Naive thymus-derived CD4-positive, alpha-beta T cell (primary cell): ENCODE measurements at regions not wholly inside any gene's neighbourhood (a gene's known extent, or its start where the extent isn't known, plus 50 kb on each side); places are given as distances from the start of the nearest gene placed in this dataset.

Experiments used
- ATAC-seq: fragments of 150-1000 bp; cut with Tn5 transposase; 2 replicates; pipeline ENCODE4 v1.10.0; 2021; ENCODE audit warnings: mild to moderate bottlenecking, moderate library complexity
- CTCF ChIA-PET: fragments of 350-600 bp; sonication (Branson Sonifier 250); formaldehyde crosslinking; loops from one replicate; lab custom pipeline; 2021; ENCODE audit warnings: antibody characterized with exemption; lab: Charles Lee
- POLR2A ChIA-PET: fragments of 350-600 bp; sonication (Branson Sonifier 250); formaldehyde crosslinking; loops from one replicate; lab custom pipeline; 2021; ENCODE audit warnings: antibody characterized with exemption, inconsistent platforms; lab: Charles Lee
- DNase-seq, 9 donors: peaks; one replicate each; pipeline versions ENCODE4 v3.0.0 to v3.0.0-alpha.2; 2020 to 2022; ENCODE audit warnings: mixed read lengths in 1 of 9
- H3K27ac ChIP-seq: one replicate; pipeline ENCODE4 v1.7.0; 2013; ENCODE audit warnings: mild to moderate bottlenecking, low read depth, low read length, moderate library complexity
- H3K27me3 ChIP-seq, 2 donors: one replicate each; pipeline ENCODE4 v1.7.0; 2013; ENCODE audit warnings: low read length in 2 of 2, mild to moderate bottlenecking in 2 of 2, moderate library complexity in 2 of 2; ENCODE audit not compliant: control insufficient read depth in 2 of 2, insufficient read depth in 2 of 2
- H3K36me3 ChIP-seq, 3 experiments: 1 replicate in 2 of 3; 2 replicates in 1 of 3; pipeline ENCODE4 v1.7.0; 2013; ENCODE audit warnings: low read length in 3 of 3, mild to moderate bottlenecking in 3 of 3, moderate library complexity in 1 of 3; ENCODE audit not compliant: insufficient read depth in 3 of 3, control insufficient read depth in 2 of 3
- H3K4me1 ChIP-seq, 2 donors: one replicate each; pipeline ENCODE4 v1.7.0; 2013; ENCODE audit warnings: low read length in 2 of 2, mild to moderate bottlenecking in 2 of 2, moderate library complexity in 1 of 2; ENCODE audit not compliant: control insufficient read depth in 2 of 2, insufficient read depth in 2 of 2
- H3K4me3 ChIP-seq: 2 replicates; pipeline ENCODE4 v1.7.0; 2013; ENCODE audit warnings: mild to moderate bottlenecking, low read length
- H3K9me3 ChIP-seq, 3 experiments: 1 replicate in 2 of 3; 2 replicates in 1 of 3; pipeline ENCODE4 v1.7.0; 2013; ENCODE audit warnings: low read length in 3 of 3; ENCODE audit not compliant: control insufficient read depth in 2 of 3
- H3K27ac Mint-ChIP-seq, 9 donors: one replicate each; pipeline ENCODE4 v1.8.0; 2020 to 2022; ENCODE audit warnings: mixed read lengths in 9 of 9, mild to moderate bottlenecking in 8 of 9, moderate library complexity in 5 of 9, inconsistent platforms in 2 of 9
- H3K27me3 Mint-ChIP-seq, 5 donors: one replicate each; pipeline ENCODE4 v1.8.0; 2021 to 2022; ENCODE audit warnings: mixed read lengths in 5 of 5, mild to moderate bottlenecking in 1 of 5
- H3K36me3 Mint-ChIP-seq, 5 donors: one replicate each; pipeline ENCODE4 v1.8.0; 2020 to 2022; ENCODE audit warnings: mixed read lengths in 5 of 5, mild to moderate bottlenecking in 3 of 5, inconsistent platforms in 1 of 5
- H3K4me1 Mint-ChIP-seq, 7 donors: one replicate each; pipeline ENCODE4 v1.8.0; 2020 to 2022; ENCODE audit warnings: mixed read lengths in 7 of 7, mild to moderate bottlenecking in 3 of 7, inconsistent platforms in 1 of 7
- H3K4me3 Mint-ChIP-seq, 10 donors: one replicate each; pipeline ENCODE4 v1.8.0; 2020 to 2022; ENCODE audit warnings: mild to moderate bottlenecking in 10 of 10, mixed read lengths in 10 of 10, moderate library complexity in 6 of 10, inconsistent platforms in 2 of 10
- H3K9me3 Mint-ChIP-seq, 11 donors: one replicate each; pipeline ENCODE4 v1.8.0; 2020 to 2022; ENCODE audit warnings: mixed read lengths in 11 of 11, mild to moderate bottlenecking in 4 of 11, inconsistent platforms in 1 of 11, moderate library complexity in 1 of 11
- intact Hi-C, 2 donors: fragments of 100-400 bp; cut with micrococcal nuclease; formaldehyde crosslinking; loops; one replicate each; pipeline ENCODE4 v1.15.1; 2023

GRCh38 chr10:36788152-36788551 is 337.2 kb upstream of the ANKRD30A start:
- H3K27me3 Mint-ChIP-seq = no peaks in the 10 kb centered on the region
- no peaks in the 10 kb centered on the region for H3K36me3 ChIP-seq
- intact Hi-C loops = no loop called here
- H3K9me3 ChIP-seq = no peaks in the 10 kb centered on the region
- H3K4me1 ChIP-seq = no peaks in the 10 kb centered on the region
- H3K4me3 Mint-ChIP-seq = no peak overlapping the region
- no peak overlapping the region for H3K27ac Mint-ChIP-seq
- H3K4me1 Mint-ChIP-seq = no peaks in the 10 kb centered on the region
- no peaks in the 10 kb centered on the region for H3K36me3 Mint-ChIP-seq
- DNase-seq (no peak), ATAC-seq (no peak)
- H3K27ac ChIP-seq = no peak overlapping the region
- H3K9me3 Mint-ChIP-seq = peaks cover 0 to 7% (median 2%) of the 10 kb centered on the region in 11 donors
- H3K4me3 ChIP-seq = no peak overlapping the region
- ChIA-PET POLR2A (interaction anchor here (0.6 kb wide), 1 partner anchor 13 kb away, joined by 4 read pairs; no protein-coding TSS in a partner anchor), CTCF (no interaction called here)
- H3K27me3 ChIP-seq = no peaks in the 10 kb centered on the region

GRCh38 chr10:36783400-36783799 is 342.0 kb upstream of the ANKRD30A start:
- ChIA-PET CTCF (no interaction called here), POLR2A (no interaction called here)
- Mint-ChIP-seq H3K4me1 (no peaks in the 10 kb centered on the region), H3K27ac (no peak overlapping the region), H3K36me3 (no peaks in the 10 kb centered on the region), H3K4me3 (no peak overlapping the region), H3K27me3 (no peaks in the 10 kb centered on the region), H3K9me3 (peaks cover 0 to 9% (median 0%) of the 10 kb centered on the region in 11 donors)
- H3K36me3 ChIP-seq = no peaks in the 10 kb centered on the region
- H3K4me3 ChIP-seq = no peak overlapping the region
- no peak for ATAC-seq
- H3K27me3 ChIP-seq = no peaks in the 10 kb centered on the region
- intact Hi-C loops = no loop called here
- DNase-seq = no peak
- no peaks in the 10 kb centered on the region for H3K9me3 ChIP-seq
- H3K4me1 ChIP-seq = no peaks in the 10 kb centered on the region
- H3K27ac ChIP-seq = no peak overlapping the region

DNA sequence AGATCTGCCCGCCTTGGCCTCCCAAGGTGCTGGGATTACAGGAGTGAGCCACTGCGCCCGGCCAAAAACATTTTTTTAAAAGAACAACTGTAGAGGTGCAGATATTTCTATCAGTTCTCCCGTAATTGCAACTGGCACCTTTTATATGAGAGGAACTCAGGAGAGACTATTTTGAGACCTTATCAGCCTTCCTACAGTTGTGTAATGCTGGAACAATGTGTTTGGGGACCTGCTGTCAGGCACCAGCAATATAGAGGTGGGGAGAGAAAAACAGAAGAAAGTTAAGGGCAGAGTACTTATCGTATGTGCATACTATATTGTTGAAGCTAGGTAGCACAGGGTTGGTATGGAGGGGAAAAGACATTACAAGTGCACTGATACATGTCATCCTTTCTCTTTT is 343.8 kb upstream of the ANKRD30A start:
- H3K36me3 Mint-ChIP-seq = no peaks in the 10 kb centered on the region
- no peak overlapping the region for H3K27ac Mint-ChIP-seq
- Histone ChIP-seq H3K9me3 (no peaks in the 10 kb centered on the region), H3K27me3 (no peaks in the 10 kb centered on the region), H3K4me3 (no peak overlapping the region), H3K4me1 (no peaks in the 10 kb centered on the region), H3K36me3 (no peaks in the 10 kb centered on the region), H3K27ac (no peak overlapping the region)
- H3K4me1 Mint-ChIP-seq = no peaks in the 10 kb centered on the region
- no peak overlapping the region for H3K4me3 Mint-ChIP-seq
- DNase-seq (no peak), ATAC-seq (no peak)
- ChIA-PET POLR2A (no interaction called here), CTCF (no interaction called here)
- no peaks in the 10 kb centered on the region for H3K27me3 Mint-ChIP-seq
- peaks cover 0 to 16% (median 0%) of the 10 kb centered on the region in 11 donors for H3K9me3 Mint-ChIP-seq
- intact Hi-C loops = no loop called here

- no peak for ATAC-seq
- H3K36me3 Mint-ChIP-seq = no peaks in the 10 kb centered on the region
- no peaks in the 10 kb centered on the region for H3K27me3 Mint-ChIP-seq
- Histone ChIP-seq H3K9me3 (no peaks in the 10 kb centered on the region), H3K27me3 (no peaks in the 10 kb centered on the region), H3K36me3 (no peaks in the 10 kb centered on the region), H3K4me3 (no peak overlapping the region), H3K27ac (no peak overlapping the region), H3K4me1 (no peaks in the 10 kb centered on the region)
- H3K4me1 Mint-ChIP-seq = no peaks in the 10 kb centered on the region
- POLR2A ChIA-PET = no interaction called here
- H3K4me3 Mint-ChIP-seq = no peak overlapping the region
- peaks cover 0 to 16% (median 0%) of the 10 kb centered on the region in 11 donors for H3K9me3 Mint-ChIP-seq
- H3K27ac Mint-ChIP-seq = no peak overlapping the region
- DNase-seq = no peak
- CTCF ChIA-PET = no interaction called here
- intact Hi-C loops = no loop called here
Measured at GRCh38 chr10:36780158-36780557, 345.2 kb upstream of the ANKRD30A start.

DNA sequence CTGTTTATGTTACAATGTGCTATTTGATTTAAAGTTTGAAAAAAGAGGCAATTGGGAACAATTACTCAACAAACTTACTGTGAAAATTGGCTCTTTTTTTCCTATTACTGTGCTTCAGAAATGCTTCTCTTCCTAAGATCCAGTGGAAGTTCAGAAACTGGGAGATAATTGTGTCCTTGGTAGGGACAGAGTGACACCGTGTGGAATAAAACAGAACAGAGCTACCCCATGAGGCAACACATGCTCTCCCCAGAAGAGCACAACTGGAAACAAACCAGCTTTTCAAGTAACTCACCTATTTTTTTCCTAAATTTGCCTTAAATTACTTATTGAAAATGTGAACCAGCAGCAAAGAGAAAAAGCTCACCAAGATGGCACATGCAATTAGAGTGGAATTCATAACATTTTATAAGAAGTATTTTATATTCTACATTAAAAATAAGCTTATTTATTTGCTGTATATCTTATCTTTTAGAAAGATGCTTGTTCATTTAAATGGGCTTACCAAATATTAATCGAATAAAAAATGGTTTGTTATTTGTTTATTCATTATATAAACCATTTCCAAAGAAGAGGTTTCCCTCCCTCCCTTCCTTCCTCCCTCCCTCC is 346.1 kb upstream of the ANKRD30A start:
- no peaks in the 10 kb centered on the region for H3K27me3 ChIP-seq
- POLR2A ChIA-PET = no interaction called here
- no peak overlapping the region for H3K27ac ChIP-seq
- no peak for DNase-seq
- Mint-ChIP-seq H3K4me1 (no peaks in the 10 kb centered on the region), H3K27me3 (no peaks in the 10 kb centered on the region), H3K9me3 (peaks cover 0 to 20% (median 2%) of the 10 kb centered on the region in 11 donors), H3K4me3 (no peak overlapping the region), H3K27ac (no peak overlapping the region), H3K36me3 (no peaks in the 10 kb centered on the region)
- no peak overlapping the region for H3K4me3 ChIP-seq
- no peaks in the 10 kb centered on the region for H3K9me3 ChIP-seq
- CTCF ChIA-PET = no interaction called here
- H3K36me3 ChIP-seq = no peaks in the 10 kb centered on the region
- ATAC-seq = no peak
- intact Hi-C loops = no loop called here
- H3K4me1 ChIP-seq = no peaks in the 10 kb centered on the region

GRCh38 chr10:36778651-36779050 is 346.7 kb upstream of the ANKRD30A start:
- Histone ChIP-seq H3K27me3 (no peaks in the 10 kb centered on the region), H3K4me3 (no peak overlapping the region), H3K4me1 (no peaks in the 10 kb centered on the region), H3K27ac (no peak overlapping the region), H3K36me3 (no peaks in the 10 kb centered on the region), H3K9me3 (no peaks in the 10 kb centered on the region)
- DNase-seq (no peak), ATAC-seq (no peak)
- intact Hi-C loops = no loop called here
- H3K9me3 Mint-ChIP-seq = peaks cover 0 to 20% (median 2%) of the 10 kb centered on the region in 11 donors
- H3K4me1 Mint-ChIP-seq = no peaks in the 10 kb centered on the region
- H3K36me3 Mint-ChIP-seq = no peaks in the 10 kb centered on the region
- ChIA-PET POLR2A (no interaction called here), CTCF (no interaction called here)
- H3K4me3 Mint-ChIP-seq = no peak overlapping the region
- H3K27ac Mint-ChIP-seq = no peak overlapping the region
- H3K27me3 Mint-ChIP-seq = no peaks in the 10 kb centered on the region

DNA sequence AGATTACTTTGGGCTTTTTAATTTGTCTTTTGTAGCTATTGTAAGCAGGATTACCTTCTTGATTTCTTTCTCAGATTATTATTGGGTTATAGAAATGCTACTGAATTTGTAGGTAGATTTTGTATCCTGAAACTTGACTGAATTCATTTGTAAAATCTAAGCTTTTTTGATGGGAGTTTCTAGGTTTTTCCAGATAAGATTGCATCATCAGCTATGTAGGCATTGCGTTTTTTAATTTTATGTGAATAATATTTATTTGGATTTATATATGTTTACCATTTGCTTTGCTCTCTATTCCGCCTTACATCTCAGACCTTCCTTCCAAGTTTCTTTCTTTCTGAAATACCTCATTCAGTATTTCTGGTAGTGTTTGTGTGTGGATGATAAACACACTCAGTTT is 351.7 kb upstream of the ANKRD30A start:
- POLR2A ChIA-PET = no interaction called here
- Mint-ChIP-seq H3K36me3 (no peaks in the 10 kb centered on the region), H3K27ac (no peak overlapping the region), H3K9me3 (peaks cover 0 to 20% (median 3%) of the 10 kb centered on the region in 11 donors), H3K4me3 (no peak overlapping the region), H3K27me3 (no peaks in the 10 kb centered on the region), H3K4me1 (no peaks in the 10 kb centered on the region)
- no peaks in the 10 kb centered on the region for H3K36me3 ChIP-seq
- CTCF ChIA-PET = no interaction called here
- H3K4me1 ChIP-seq = no peaks in the 10 kb centered on the region
- H3K9me3 ChIP-seq = no peaks in the 10 kb centered on the region
- no peak overlapping the region for H3K27ac ChIP-seq
- H3K4me3 ChIP-seq = no peak overlapping the region
- DNase-seq (no peak), ATAC-seq (no peak)
- no peaks in the 10 kb centered on the region for H3K27me3 ChIP-seq
- intact Hi-C loops = no loop called here
